ENCODE measurements at regions not wholly inside any gene's neighbourhood (a gene's known extent, or its start where the extent isn't known, plus 50 kb on each side); places are given as distances from the start of the nearest gene placed in this dataset.

DNA sequence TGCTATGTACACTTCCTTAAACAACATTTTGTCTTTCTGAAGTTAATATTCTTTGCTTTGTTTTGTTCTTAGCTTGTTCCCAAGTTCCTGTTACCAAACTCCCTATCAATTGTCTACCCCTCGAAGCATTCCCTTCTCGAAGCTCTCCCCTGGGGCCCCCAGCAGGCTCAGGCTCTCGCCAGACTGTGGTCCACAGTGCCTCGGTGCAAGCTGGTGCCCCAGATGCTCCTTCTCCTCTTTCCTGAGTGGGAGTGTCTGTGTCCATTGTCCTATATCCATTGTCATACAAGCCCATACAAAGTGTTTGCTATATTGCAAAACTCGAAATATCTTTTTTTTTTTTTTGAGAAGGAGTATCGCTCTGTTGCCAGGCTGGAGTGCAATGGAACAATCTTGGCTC, 51.7 kb upstream of the RTL6 start:
- DNase-seq, result no peak

DNA sequence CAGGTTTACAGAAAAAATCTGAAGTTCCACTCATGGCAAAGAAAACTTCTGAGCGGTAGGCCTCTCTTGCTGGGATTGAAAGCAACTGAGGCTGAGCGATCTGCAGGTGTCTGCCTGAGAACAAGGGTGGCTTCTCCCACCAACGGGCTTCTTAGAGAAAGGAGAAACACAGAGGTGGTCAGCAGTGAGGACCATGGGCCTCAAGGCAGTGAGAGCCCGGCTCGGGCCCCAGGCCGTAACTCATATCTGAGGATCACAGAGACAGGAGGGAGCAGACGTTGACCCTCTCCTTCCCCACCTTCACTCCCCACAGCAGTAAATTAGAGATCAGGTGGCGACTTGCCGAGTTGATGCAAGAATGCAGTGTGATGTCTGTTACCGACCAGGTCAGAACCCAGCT, 50.9 kb upstream of the RTL6 start:
- no peak for DNase-seq
